NB4 (cell line): ENCODE measurements at regions not wholly inside any gene's neighbourhood (a gene's known extent, or its start where the extent isn't known, plus 50 kb on each side); places are given as distances from the start of the nearest gene placed in this dataset.

Experiments used
- CTCF ChIP-seq: IDR thresholded peaks from one replicate; pipeline ENCODE4 v1.5.1; 2012; ENCODE audit warnings: low read depth, low read length
- MYC ChIP-seq: IDR thresholded peaks from 2 replicates; pipeline ENCODE4 v1.6.1; 2011; ENCODE audit warnings: low read depth, low read length
- POLR2A ChIP-seq: IDR thresholded peaks from 2 replicates; pipeline ENCODE4 v1.6.1; 2011; ENCODE audit warnings: mild to moderate bottlenecking; ENCODE audit not compliant: insufficient read length; ENCODE audit errors: extremely low read depth

- no peak for TF ChIP-seq CTCF
- TF ChIP-seq MYC = no peak
- TF ChIP-seq POLR2A = no peak
Observed at GRCh38 chr10:44773565-44773964, 137.6 kb upstream of the TMEM72 start.
